SK-N-SH (cell line): ENCODE measurements at regions not wholly inside any gene's neighbourhood (a gene's known extent, or its start where the extent isn't known, plus 50 kb on each side); places are given as distances from the start of the nearest gene placed in this dataset.

Experiments used
- CTCF ChIA-PET: fragments of 300-600, 350-600 bp; formaldehyde crosslinking; extraction: SDS; loops from one replicate; lab custom pipeline; 2021; lab: Yijun Ruan, JAX
- POLR2A ChIA-PET: fragments of 350-600 bp; sonication (Branson Sonifier 250); formaldehyde crosslinking; extraction: SDS; loops from one replicate; lab custom pipeline; 2020; ENCODE audit warnings: antibody characterized with exemption, inconsistent platforms; lab: Yijun Ruan, JAX
- DNase-seq: peaks from one replicate; pipeline ENCODE4 v3.0.0; 2012
- H2AFZ ChIP-seq: fragments of 200-600 bp; sonication (generic); 2 replicates; pipeline ENCODE4 v1.8.1; 2016; ENCODE audit warnings: antibody characterized with exemption, mild to moderate bottlenecking, low read depth
- H3F3A ChIP-seq: fragments of 200-600 bp; sonication (generic); replicated peaks from 2 replicates; pipeline ENCODE3; 2016; ENCODE audit warnings: antibody characterized with exemption, mild to moderate bottlenecking; ENCODE audit not compliant: insufficient read depth
- H3K27ac ChIP-seq, 2 experiments: fragments of 200-500 bp in 1 of 2; fragments of 200-600 bp in 1 of 2; sonication (Bioruptor generic) in 1 of 2; sonication (generic), shearing (Covaris generic) in 1 of 2; 2 replicates each; pipeline versions ENCODE4 v1.5.1 to v1.6.1; 2014 to 2016; ENCODE audit warnings: low read depth in 2 of 2, inconsistent platforms in 1 of 2, low read length in 1 of 2, mild to moderate bottlenecking in 1 of 2, mixed read lengths in 1 of 2
- H3K27me3 ChIP-seq: fragments of 200-600 bp; sonication (generic), shearing (Covaris generic); 2 replicates; pipeline ENCODE4 v1.6.1; 2016; ENCODE audit warnings: mixed run types; ENCODE audit not compliant: insufficient read depth
- H3K36me3 ChIP-seq, 2 experiments: fragments of 200-500 bp in 1 of 2; fragments of 200-600 bp in 1 of 2; sonication (Bioruptor generic) in 1 of 2; sonication (generic) in 1 of 2; replicated peaks in 1 of 2; 2 replicates each; pipeline versions ENCODE3 to v1.5.1; 2014 to 2016; ENCODE audit warnings: low read length in 1 of 2, mild to moderate bottlenecking in 1 of 2; ENCODE audit not compliant: insufficient read depth in 2 of 2, control insufficient read depth in 1 of 2
- H3K4me1 ChIP-seq, 2 experiments: fragments of 200-500 bp in 1 of 2; fragments of 200-600 bp in 1 of 2; sonication (Bioruptor generic) in 1 of 2; sonication (generic), shearing (Covaris generic) in 1 of 2; 2 replicates each; pipeline versions ENCODE4 v1.5.1 to v1.6.1; 2014 to 2016; ENCODE audit warnings: low read depth in 1 of 2, low read length in 1 of 2, mixed run types in 1 of 2; ENCODE audit not compliant: insufficient read depth in 2 of 2, control insufficient read depth in 1 of 2
- H3K4me2 ChIP-seq: fragments of 200-600 bp; sonication (generic), shearing (Covaris generic); 2 replicates; pipeline ENCODE4 v1.6.1; 2017; ENCODE audit warnings: mixed run types
- H3K4me3 ChIP-seq, 2 experiments: fragments of 200-500 bp in 1 of 2; fragments of 200-600 bp in 1 of 2; sonication (Bioruptor generic) in 1 of 2; sonication (generic), shearing (Covaris generic) in 1 of 2; 2 replicates each; pipeline versions ENCODE4 v1.5.1 to v1.8.1; 2014 to 2016; ENCODE audit warnings: low read depth in 2 of 2, inconsistent platforms in 1 of 2, low read length in 1 of 2, mild to moderate bottlenecking in 1 of 2, mixed read lengths in 1 of 2, moderate library complexity in 1 of 2
- H3K79me2 ChIP-seq: fragments of 200-600 bp; sonication (generic); 2 replicates; pipeline ENCODE4 v1.8.1; 2017; ENCODE audit warnings: mild to moderate bottlenecking; ENCODE audit not compliant: insufficient read depth
- H3K9ac ChIP-seq: fragments of 200-600 bp; sonication (generic); 2 replicates; pipeline ENCODE4 v1.6.1; 2017; ENCODE audit warnings: mixed run types
- H3K9me2 ChIP-seq: fragments of 200-600 bp; sonication (generic); 2 replicates; pipeline ENCODE4 v1.6.1; 2017; ENCODE audit warnings: mixed run types
- H3K9me3 ChIP-seq: fragments of 200-600 bp; sonication (generic); 2 replicates; pipeline ENCODE4 v1.6.1; 2017; ENCODE audit warnings: mixed run types, mild to moderate bottlenecking, moderate library complexity
- H4K20me1 ChIP-seq: fragments of 200-600 bp; sonication (generic); 2 replicates; pipeline ENCODE4 v1.6.1; 2017; ENCODE audit warnings: mild to moderate bottlenecking, mixed run types; ENCODE audit not compliant: insufficient read depth
- CHD2 ChIP-seq: fragments of 150-350 bp; IDR thresholded peaks from 2 replicates; pipeline ENCODE4 v1.6.1; 2018; ENCODE audit warnings: low read length; ENCODE audit not compliant: partially characterized antibody
- CTCF ChIP-seq: fragments of 200-600 bp; sonication (generic); IDR thresholded peaks from 2 replicates; pipeline ENCODE4 v1.6.1; 2017; ENCODE audit warnings: antibody characterized with exemption, mild to moderate bottlenecking, moderate library complexity
- ELF1 ChIP-seq: IDR thresholded peaks from 2 replicates; pipeline ENCODE4 v1.4.0; 2012
- FOXJ3 ChIP-seq: sonication (generic); formaldehyde crosslinking; IDR thresholded peaks from 2 replicates; pipeline ENCODE4 v1.5.1; 2020; ENCODE audit warnings: mild to moderate bottlenecking, missing genetic modification reagents
- GABPA ChIP-seq: IDR thresholded peaks from 2 replicates; pipeline ENCODE4 v1.4.0; 2012; ENCODE audit warnings: low read depth, mild to moderate bottlenecking
- GATA2 ChIP-seq: sonication (generic); formaldehyde crosslinking; IDR thresholded peaks from 2 replicates; pipeline ENCODE4 v1.5.0; 2020; ENCODE audit warnings: mild to moderate bottlenecking, missing genetic modification reagents
- JUND ChIP-seq: IDR thresholded peaks from 2 replicates; pipeline ENCODE4 v1.4.0; 2012
- MAX ChIP-seq: IDR thresholded peaks from 2 replicates; pipeline ENCODE4 v1.4.0; 2012; ENCODE audit warnings: low read depth
- PBX3 ChIP-seq: IDR thresholded peaks from 2 replicates; pipeline ENCODE4; 2012
- POLR2AphosphoS5 ChIP-seq: IDR thresholded peaks from 2 replicates; pipeline ENCODE4 v1.6.1; 2012; ENCODE audit warnings: low read depth, low read length
- RAD21 ChIP-seq: IDR thresholded peaks from 2 replicates; pipeline ENCODE4 v1.6.1; 2012; ENCODE audit warnings: mild to moderate bottlenecking, low read length
- RCOR1 ChIP-seq: fragments of 150-350 bp; IDR thresholded peaks from 2 replicates; pipeline ENCODE4 v1.6.1; 2017; ENCODE audit warnings: antibody characterized with exemption, low read length
- RFX5 ChIP-seq: IDR thresholded peaks from 2 replicates; pipeline ENCODE4 v1.6.1; 2012; ENCODE audit warnings: mild to moderate bottlenecking, improper control_type of control experiment, low read length
- SIN3A ChIP-seq: IDR thresholded peaks from 2 replicates; pipeline ENCODE4 v1.6.1; 2012; ENCODE audit warnings: low read depth, mild to moderate bottlenecking, low read length, moderate library complexity, borderline replicate concordance
- SMC3 ChIP-seq: IDR thresholded peaks from 2 replicates; pipeline ENCODE4 v1.6.1; 2012; ENCODE audit warnings: low read depth, low read length, improper control_type of control experiment
- TAF1 ChIP-seq: IDR thresholded peaks from 2 replicates; pipeline ENCODE4 v1.6.1; 2012; ENCODE audit warnings: low read depth, mild to moderate bottlenecking, low read length, moderate library complexity, borderline replicate concordance
- TCF12 ChIP-seq: IDR thresholded peaks from 2 replicates; pipeline ENCODE4 v1.4.0; 2012
- TEAD4 ChIP-seq: IDR thresholded peaks from 2 replicates; pipeline ENCODE4 v1.4.0; 2012; ENCODE audit warnings: mild to moderate bottlenecking, borderline replicate concordance; ENCODE audit not compliant: insufficient read depth
- USF2 ChIP-seq: fragments of 150-350 bp; IDR thresholded peaks from 2 replicates; pipeline ENCODE4 v1.6.1; 2017; ENCODE audit warnings: antibody characterized with exemption, low read length, low read depth, borderline replicate concordance
- ZBTB33 ChIP-seq: IDR thresholded peaks from 2 replicates; pipeline ENCODE4 v1.4.0; 2012; ENCODE audit warnings: low read depth, borderline replicate concordance
- WGBS: methylation state at CpG from one replicate; pipeline ENCODE4 v1.1.6; 2017; ENCODE audit warnings: low lambda C conversion rate; 5-methylcytosine and 5-hydroxymethylcytosine counted together

GRCh38 chr1:14296795-14297194, 301.7 kb upstream of the KAZN start:
- H3K4me3 ChIP-seq = no peak overlapping the region
- H3K4me2 ChIP-seq = no peak overlapping the region
- no peaks in the 10 kb centered on the region; a peak in 1 of 4 replicates for H3K4me1 ChIP-seq
- H3K36me3 ChIP-seq = no peaks in the 10 kb centered on the region
- H3F3A ChIP-seq = no peaks in the 10 kb centered on the region
- no peak overlapping the region for H2AFZ ChIP-seq
- no peak overlapping the region for H3K9ac ChIP-seq
- POLR2A ChIA-PET = no interaction called here
- WGBS = 9% methylated on average over 3 of the region's 3 CpGs
- no peak for DNase-seq
- no peaks in the 10 kb centered on the region for H3K27me3 ChIP-seq
- TF ChIP-seq ZBTB33 (no peak), TCF12 (no peak), TEAD4 (no peak), RFX5 (no peak), FOXJ3 (no peak), CHD2 (no peak), MAX (no peak), GABPA (no peak), RAD21 (no peak), SMC3 (no peak), CTCF (no peak), PBX3 (no peak), TAF1 (no peak), POLR2AphosphoS5 (no peak), ELF1 (no peak), SIN3A (no peak), RCOR1 (no peak), USF2 (no peak), GATA2 (CRISPR knock-in tag) (no peak), JUND (no peak)
- no peaks in the 10 kb centered on the region for H4K20me1 ChIP-seq
- CTCF ChIA-PET = no interaction called here
- no peak overlapping the region for H3K27ac ChIP-seq
- H3K9me2 ChIP-seq = no peaks in the 10 kb centered on the region
- H3K9me3 ChIP-seq = no peaks in the 10 kb centered on the region
- H3K79me2 ChIP-seq = no peaks in the 10 kb centered on the region
